H1 (cell line): ENCODE measurements at regions not wholly inside any gene's neighbourhood (a gene's known extent, or its start where the extent isn't known, plus 50 kb on each side); places are given as distances from the start of the nearest gene placed in this dataset.

Experiments used
- ATF2 ChIP-seq: IDR thresholded peaks from 2 replicates; pipeline ENCODE4 v1.6.1; 2012; ENCODE audit warnings: low read length, inconsistent platforms
- GABPA ChIP-seq: IDR thresholded peaks from 2 replicates; pipeline ENCODE4 v1.6.1; 2011; ENCODE audit warnings: mild to moderate bottlenecking, low read length, moderate library complexity, borderline replicate concordance; ENCODE audit not compliant: insufficient read depth
- MAX ChIP-seq: IDR thresholded peaks from 2 replicates; pipeline ENCODE4 v1.6.1; 2012; ENCODE audit warnings: inconsistent platforms
- NANOG ChIP-seq: IDR thresholded peaks from 2 replicates; pipeline ENCODE4 v1.6.1; 2011; ENCODE audit warnings: low read length, low read depth, mild to moderate bottlenecking, inconsistent platforms; ENCODE audit not compliant: insufficient read depth, poor library complexity, severe bottlenecking
- PHF8 ChIP-seq: fragments of 200-600 bp; sonication (generic); conservative IDR thresholded peaks from 2 replicates; pipeline ENCODE4 v1.7.1; 2012; ENCODE audit warnings: low read depth, mild to moderate bottlenecking, inconsistent platforms, low read length, moderate library complexity
- POLR2A ChIP-seq, 2 experiments: IDR thresholded peaks; 1 replicate in 1 of 2; 2 replicates in 1 of 2; pipeline ENCODE4 v1.6.1; 2011; ENCODE audit warnings: low read depth in 2 of 2, low read length in 2 of 2, mild to moderate bottlenecking in 2 of 2; ENCODE audit errors: control extremely low read depth in 1 of 2
- RFX5 ChIP-seq: IDR thresholded peaks from 2 replicates; pipeline ENCODE4 v1.6.1; 2011; ENCODE audit warnings: low read depth, low read length, improper control_type of control experiment, borderline replicate concordance
- TCF12 ChIP-seq: IDR thresholded peaks from 2 replicates; pipeline ENCODE4 v1.6.1; 2011; ENCODE audit warnings: low read depth, mild to moderate bottlenecking, low read length
- USF2 ChIP-seq: IDR thresholded peaks from 2 replicates; pipeline ENCODE4 v1.6.1; 2011; ENCODE audit warnings: low read length, improper control_type of control experiment

- TF ChIP-seq USF2 (no peak), RFX5 (no peak), POLR2A (IDR thresholded peaks at IDR 0.05; ENCODE audit: control extremely low read depth in 1 of 2, low read depth in 2 of 2, low read length in 2 of 2) (no peak), NANOG (no peak), TCF12 (no peak), ATF2 (no peak), PHF8 (no peak), MAX (no peak), GABPA (no peak)
These were observed 124.0 kb upstream of the APCDD1 start (continued) for GRCh38 chr18:10330428-10330827.
